HepG2 (cell line): ENCODE measurements at regions not wholly inside any gene's neighbourhood (a gene's known extent, or its start where the extent isn't known, plus 50 kb on each side); places are given as distances from the start of the nearest gene placed in this dataset.
A peak's percentile ranks its signal among the peaks of the same experiment; 100 is the strongest.

ENCODE experiments used
- ATAC-seq: fragments of 200-7000 bp; cut with Tn5 transposase; 3 replicates; pipeline ENCODE4 v1.9.1; 2020; ENCODE audit warnings: mild to moderate bottlenecking, moderate library complexity
- BruUV-seq: library from RNA; stranded (reverse); fragments of 400-500 nt; replicated peaks from 2 replicates; lab custom pipeline; 2021; lab: Mats Ljungman, UMichigan
- CTCF ChIA-PET: fragments of 300-600 bp; formaldehyde crosslinking; extraction: SDS; loops from one replicate; lab custom pipeline; 2021; ENCODE audit warnings: low total read pairs, inconsistent platforms, low intra/inter-chr PET ratio; lab: Yijun Ruan, JAX
- POLR2A ChIA-PET: fragments of 350-600 bp; sonication (Branson Sonifier 250); formaldehyde crosslinking; loops from one replicate; lab custom pipeline; 2020; ENCODE audit warnings: antibody characterized with exemption, inconsistent platforms; lab: Yijun Ruan, JAX
- DNase-seq: peaks from one replicate; pipeline ENCODE4 v3.0.0-alpha.2; 2015; ENCODE audit warnings: low spot score
- FAIRE-seq: peaks from 3 replicates; lab custom pipeline; 2011; peaks lifted over from hg19 to GRCh38; lab: Jason Lieb, UNC
- H2AFZ ChIP-seq: one replicate; pipeline ENCODE4 v1.6.1; 2011; ENCODE audit warnings: low read length, inconsistent platforms
- H3K27ac ChIP-seq: fragments of 300-600 bp; 3 replicates; pipeline ENCODE4 v1.8.0; 2011; ENCODE audit warnings: mixed run types, mild to moderate bottlenecking, mixed read lengths, low read length, inconsistent platforms; ENCODE audit not compliant: insufficient read depth; ENCODE audit errors: extremely low read length
- H3K27me3 ChIP-seq, 2 experiments: fragments of 200-600 bp in 1 of 2; 2 replicates in 1 of 2; 3 replicates in 1 of 2; pipeline versions ENCODE4 v1.6.0 to v1.8.0; 2011; ENCODE audit warnings: low read length in 2 of 2, mild to moderate bottlenecking in 2 of 2, moderate library complexity in 2 of 2, inconsistent platforms in 1 of 2; ENCODE audit not compliant: insufficient read depth in 2 of 2, control insufficient read depth in 1 of 2
- H3K36me3 ChIP-seq, 2 experiments: fragments of 200-600 bp in 1 of 2; replicated peaks in 1 of 2; 2 replicates in 1 of 2; 3 replicates in 1 of 2; pipeline versions ENCODE4 v1.5.1 to v1.8.0; 2011; ENCODE audit warnings: low read length in 2 of 2, inconsistent platforms in 1 of 2; ENCODE audit not compliant: insufficient read depth in 2 of 2, control insufficient read depth in 1 of 2
- H3K4me1 ChIP-seq: 2 replicates; pipeline ENCODE4 v1.5.1; 2012; ENCODE audit warnings: low read length, inconsistent platforms; ENCODE audit not compliant: insufficient read depth
- H3K4me2 ChIP-seq: 2 replicates; pipeline ENCODE4 v1.6.0; 2011; ENCODE audit warnings: low read depth, low read length, inconsistent platforms
- H3K4me3 ChIP-seq, 3 experiments: fragments of 200-600 bp in 1 of 3; sonication (generic), shearing (Covaris generic) in 1 of 3; replicated peaks in 1 of 3; 2 replicates each; pipeline ENCODE4 v1.5.1; 2011 to 2016; ENCODE audit warnings: low read length in 3 of 3, inconsistent platforms in 2 of 3, low read depth in 2 of 3, mild to moderate bottlenecking in 2 of 3, control low read depth in 1 of 3, mixed read lengths in 1 of 3; ENCODE audit not compliant: insufficient read depth in 1 of 3
- H3K79me2 ChIP-seq: one replicate; pipeline ENCODE4 v1.6.1; 2011; ENCODE audit warnings: low read length, inconsistent platforms; ENCODE audit not compliant: insufficient read depth
- H3K9ac ChIP-seq: 2 replicates; pipeline ENCODE4 v1.6.0; 2011; ENCODE audit warnings: mild to moderate bottlenecking, low read depth, low read length, inconsistent platforms; ENCODE audit not compliant: insufficient read depth
- H3K9me3 ChIP-seq: 2 replicates; pipeline ENCODE4 v1.5.1; 2012; ENCODE audit warnings: mild to moderate bottlenecking, low read length
- H4K20me1 ChIP-seq: 2 replicates; pipeline ENCODE4 v1.6.0; 2011; ENCODE audit warnings: inconsistent platforms, mild to moderate bottlenecking, low read length, moderate library complexity; ENCODE audit not compliant: insufficient read depth
- CSRNP1 ChIP-seq: sonication (generic); formaldehyde crosslinking; IDR thresholded peaks from 2 replicates; pipeline ENCODE4 v1.8.1; 2023; ENCODE audit warnings: mild to moderate bottlenecking, missing genetic modification reagents
- IKZF4 ChIP-seq: sonication (generic); formaldehyde crosslinking; IDR thresholded peaks from 2 replicates; pipeline ENCODE4 v1.5.1; 2020; ENCODE audit warnings: borderline replicate concordance, mild to moderate bottlenecking, low read depth, missing genetic modification reagents; ENCODE audit errors: not compliant biosample characterization
- PRPF4 ChIP-seq: fragments of 200-400 bp; formaldehyde crosslinking; IDR thresholded peaks from 2 replicates; pipeline ENCODE4 v1.6.1; 2016; ENCODE audit warnings: low read length, low read depth; ENCODE audit not compliant: poor library complexity, severe bottlenecking
- TRIM22 ChIP-seq: fragments of 450-650 bp; IDR thresholded peaks from 2 replicates; pipeline ENCODE4 v1.6.1; 2017
- XRCC5 ChIP-seq: fragments of 200-400 bp; formaldehyde crosslinking; optimal IDR thresholded peaks from 2 replicates; pipeline ENCODE3; 2017; ENCODE audit warnings: mild to moderate bottlenecking, low read length
- ZEB1 ChIP-seq: IDR thresholded peaks from 2 replicates; pipeline ENCODE4 v1.6.1; 2012; ENCODE audit warnings: mild to moderate bottlenecking, low read depth, inconsistent platforms; ENCODE audit not compliant: insufficient replicate concordance
- ZNF276 ChIP-seq: sonication (generic); formaldehyde crosslinking; IDR thresholded peaks from 2 replicates; pipeline ENCODE4 v1.4.0; 2020; ENCODE audit warnings: mild to moderate bottlenecking, low read depth, missing genetic modification reagents
- ZNF292 ChIP-seq: sonication (generic); formaldehyde crosslinking; IDR thresholded peaks from 2 replicates; pipeline ENCODE4 v1.8.1; 2022; ENCODE audit warnings: mild to moderate bottlenecking, low read depth, missing genetic modification reagents, borderline replicate concordance
- ZNF570 ChIP-seq: sonication (generic); formaldehyde crosslinking; IDR thresholded peaks from 2 replicates; pipeline ENCODE4 v1.4.0; 2020; ENCODE audit warnings: mild to moderate bottlenecking, missing genetic modification reagents, borderline replicate concordance
- ZNF629 ChIP-seq: sonication (generic); formaldehyde crosslinking; conservative IDR thresholded peaks from 2 replicates; pipeline ENCODE4 v1.5.0; 2020; ENCODE audit warnings: missing genetic modification reagents
- ZNF710 ChIP-seq: sonication (generic); formaldehyde crosslinking; IDR thresholded peaks from 2 replicates; pipeline ENCODE4 v1.5.0; 2020; ENCODE audit warnings: mild to moderate bottlenecking, missing genetic modification reagents, borderline replicate concordance
- ZSCAN21 ChIP-seq: sonication (generic); formaldehyde crosslinking; IDR thresholded peaks from 2 replicates; pipeline ENCODE4 v1.8.0; 2022; ENCODE audit warnings: mild to moderate bottlenecking, missing genetic modification reagents, moderate library complexity, borderline replicate concordance
- WGBS: methylation state at CpG from one replicate; pipeline ENCODE4 v1.1.6; 2017; ENCODE audit warnings: low lambda C conversion rate; 5-methylcytosine and 5-hydroxymethylcytosine counted together
- in situ Hi-C: cut with HindIII; loops from 2 replicates; pipeline ENCODE4 v1.10.0; 2017; ENCODE audit warnings: low pct_unique_long_range_greater_than_20kb; ENCODE audit not compliant: extremely low pct_ligation_motif_present
- intact Hi-C: fragments of 100-400 bp; cut with micrococcal nuclease; formaldehyde crosslinking; loops from one replicate; pipeline ENCODE4 v1.10.0; 2022; ENCODE audit not compliant: unreplicated experiment

- no TSS peak for BruUV-seq
- FAIRE-seq (peak; percentile 75), DNase-seq (peak; percentile 35), ATAC-seq (peak; percentile 83)
- Histone ChIP-seq H3K4me3 (no peak overlapping the region), H3K9me3 (no peaks in the 10 kb centered on the region), H2AFZ (no peak overlapping the region), H3K4me2 (no peak overlapping the region), H3K27ac (no peak overlapping the region), H4K20me1 (no peaks in the 10 kb centered on the region), H3K4me1 (no peaks in the 10 kb centered on the region), H3K79me2 (no peaks in the 10 kb centered on the region), H3K27me3 (no peaks in the 10 kb centered on the region), H3K9ac (no peak overlapping the region), H3K36me3 (no peaks in the 10 kb centered on the region)
- intact Hi-C loops: loop anchor here (1.0 kb wide), 1 partner anchor 1454 kb away; no protein-coding TSS in a partner anchor
- WGBS: 2% methylated on average over 2 of the region's 2 CpGs
- ChIA-PET CTCF (interaction anchor here (1.5 kb wide), 1 partner anchor 1454 kb away, joined by 5 read pairs; no protein-coding TSS in a partner anchor), POLR2A (no interaction called here)
- in situ Hi-C loops: loop anchor here (10.0 kb wide), 1 partner anchor 1457 kb away; no protein-coding TSS in a partner anchor
- no peak for TF ChIP-seq ZEB1
- no peak for TF ChIP-seq TRIM22
- no peak for TF ChIP-seq ZSCAN21
- no peak for TF ChIP-seq IKZF4
- TF ChIP-seq ZNF710 (CRISPR knock-in tag): no peak
- no peak for TF ChIP-seq ZNF292
- TF ChIP-seq XRCC5: no peak
- no peak for TF ChIP-seq CSRNP1 (CRISPR knock-in tag)
- TF ChIP-seq ZNF629 (CRISPR knock-in tag): peak; percentile 69
- TF ChIP-seq PRPF4: no peak
- TF ChIP-seq ZNF570: no peak
- TF ChIP-seq ZNF276: no peak
Observed at GRCh38 chr2:151051574-151052220, 210.0 kb downstream of the RBM43 start.
